ENCODE measurements at regions not wholly inside any gene's neighbourhood (a gene's known extent, or its start where the extent isn't known, plus 50 kb on each side); places are given as distances from the start of the nearest gene placed in this dataset.
A peak's percentile ranks its signal among the peaks of the same experiment; 100 is the strongest.

GRCh38 chr1:234972411-234973191 is 156.0 kb downstream of the TOMM20 start:
- no peak for DNase-seq

GRCh38 chr1:234971586-234972297 is 156.9 kb downstream of the TOMM20 start:
- DNase-seq = no peak

- DNase-seq = peak; percentile 34
Measured at GRCh38 chr1:234970731-234971476, 157.7 kb downstream of the TOMM20 start.

- DNase-seq = no peak
Measured at GRCh38 chr1:234970401-234970730, 158.3 kb downstream of the TOMM20 start.

- DNase-seq = peak; percentile 63
Measured at GRCh38 chr1:234969581-234970400, 158.8 kb downstream of the TOMM20 start.

- DNase-seq = no peak
Measured at GRCh38 chr1:234969011-234969441, 159.6 kb downstream of the TOMM20 start.

GRCh38 chr1:234968451-234968850 is 160.2 kb downstream of the TOMM20 start:
- DNase-seq = no peak

GRCh38 chr1:234967121-234967520 is 161.5 kb downstream of the TOMM20 start:
- DNase-seq = no peak

- no peak for DNase-seq
Measured at GRCh38 chr1:234965111-234965510, 163.5 kb downstream of the TOMM20 start.

GRCh38 chr1:234963904-234964702 is 164.5 kb downstream of the TOMM20 start:
- DNase-seq = no peak

- DNase-seq = peak; percentile 49
Measured at GRCh38 chr1:234963180-234963903, 165.3 kb downstream of the TOMM20 start.

GRCh38 chr1:234962340-234962989 is 166.2 kb downstream of the TOMM20 start:
- DNase-seq = peak; percentile 92

GRCh38 chr1:234961456-234962339 is 166.9 kb downstream of the TOMM20 start:
- DNase-seq = peak; percentile 40

- no peak for DNase-seq
Measured at GRCh38 chr1:234960722-234961455, 167.7 kb downstream of the TOMM20 start.

- DNase-seq = no peak
Measured at GRCh38 chr1:234958706-234959657, 169.7 kb downstream of the TOMM20 start.

- DNase-seq = no peak
Measured at GRCh38 chr1:234958066-234958705, 170.5 kb downstream of the TOMM20 start.

Measured in amniotic stem cell (primary cell).